ENCODE measurements at regions not wholly inside any gene's neighbourhood (a gene's known extent, or its start where the extent isn't known, plus 50 kb on each side); places are given as distances from the start of the nearest gene placed in this dataset.

- Histone ChIP-seq H3K27ac (ENCODE audit: low read length) (no peak overlapping the region), H3K4me3 (ENCODE audit: low read length) (no peak overlapping the region), H3K9me3 (ENCODE audit: insufficient read depth, low read depth, low read length) (no peaks in the 10 kb centered on the region), H3K4me1 (ENCODE audit: insufficient read depth, low read length) (no peaks in the 10 kb centered on the region), H3K9ac (ENCODE audit: low read depth, low read length) (no peak overlapping the region), H3K27me3 (ENCODE audit: insufficient read depth, low read length) (no peaks in the 10 kb centered on the region; the same call in 1 of the 2 replicates), H3K36me3 (ENCODE audit: insufficient read depth, low read depth, low read length) (no peaks in the 10 kb centered on the region)
Measured at GRCh38 chr20:57884956-57885355, 175.1 kb upstream of the PMEPA1 start.

- no peaks in the 10 kb centered on the region for H3K9me3 ChIP-seq (ENCODE audit: insufficient read depth, low read depth, low read length)
- H3K4me3 ChIP-seq (ENCODE audit: low read length), result no peak overlapping the region
- H3K4me1 ChIP-seq (ENCODE audit: insufficient read depth, low read length), result no peaks in the 10 kb centered on the region
- H3K27ac ChIP-seq (ENCODE audit: low read length), result no peak overlapping the region
- no peaks in the 10 kb centered on the region; the same call in 1 of the 2 replicates for H3K27me3 ChIP-seq (ENCODE audit: insufficient read depth, low read length)
- no peaks in the 10 kb centered on the region for H3K36me3 ChIP-seq (ENCODE audit: insufficient read depth, low read depth, low read length)
- no peak overlapping the region for H3K9ac ChIP-seq (ENCODE audit: low read depth, low read length)
Measured at GRCh38 chr20:57883761-57884160, 173.9 kb upstream of the PMEPA1 start.

GRCh38 chr20:57883224-57883623 lies 173.4 kb upstream of the PMEPA1 start:
- no peak overlapping the region for H3K27ac ChIP-seq (ENCODE audit: low read length)
- no peak overlapping the region for H3K4me3 ChIP-seq (ENCODE audit: low read length)

GRCh38 chr20:57882451-57883161 lies 172.8 kb upstream of the PMEPA1 start:
- Histone ChIP-seq H3K36me3 (ENCODE audit: insufficient read depth, low read depth, low read length) (no peaks in the 10 kb centered on the region), H3K4me1 (ENCODE audit: insufficient read depth, low read length) (no peaks in the 10 kb centered on the region), H3K9ac (ENCODE audit: low read depth, low read length) (no peak overlapping the region), H3K4me3 (ENCODE audit: low read length) (no peak overlapping the region), H3K27me3 (ENCODE audit: insufficient read depth, low read length) (peaks cover under 1% of the 10 kb centered on the region; the same call in 1 of the 2 replicates), H3K27ac (ENCODE audit: low read length) (no peak overlapping the region), H3K9me3 (ENCODE audit: insufficient read depth, low read depth, low read length) (no peaks in the 10 kb centered on the region)

More at GRCh38 chr20:57883224-57883623, 173.4 kb upstream of the PMEPA1 start:
- Histone ChIP-seq H3K27me3 (ENCODE audit: insufficient read depth, low read length) (no peaks in the 10 kb centered on the region; the same call in 1 of the 2 replicates), H3K36me3 (ENCODE audit: insufficient read depth, low read depth, low read length) (no peaks in the 10 kb centered on the region), H3K9ac (ENCODE audit: low read depth, low read length) (no peak overlapping the region), H3K9me3 (ENCODE audit: insufficient read depth, low read depth, low read length) (no peaks in the 10 kb centered on the region), H3K4me1 (ENCODE audit: insufficient read depth, low read length) (no peaks in the 10 kb centered on the region)

- H3K9ac ChIP-seq (ENCODE audit: low read depth, low read length), result no peak overlapping the region
- H3K27me3 ChIP-seq (ENCODE audit: insufficient read depth, low read length), result peaks cover 5% of the 10 kb centered on the region; the same call in 1 of the 2 replicates
- H3K9me3 ChIP-seq (ENCODE audit: insufficient read depth, low read depth, low read length), result no peaks in the 10 kb centered on the region
- no peaks in the 10 kb centered on the region for H3K4me1 ChIP-seq (ENCODE audit: insufficient read depth, low read length)
- no peak overlapping the region for H3K27ac ChIP-seq (ENCODE audit: low read length)
- no peaks in the 10 kb centered on the region for H3K36me3 ChIP-seq (ENCODE audit: insufficient read depth, low read depth, low read length)
- H3K4me3 ChIP-seq (ENCODE audit: low read length), result no peak overlapping the region
Measured at GRCh38 chr20:57881466-57882385, 171.9 kb upstream of the PMEPA1 start.

- H3K4me3 ChIP-seq (ENCODE audit: low read length), result no peak overlapping the region
- no peaks in the 10 kb centered on the region for H3K9me3 ChIP-seq (ENCODE audit: insufficient read depth, low read depth, low read length)
- H3K27me3 ChIP-seq (ENCODE audit: insufficient read depth, low read length), result peaks cover 5% of the 10 kb centered on the region; the same call in 1 of the 2 replicates
- H3K27ac ChIP-seq (ENCODE audit: low read length), result no peak overlapping the region
- H3K4me1 ChIP-seq (ENCODE audit: insufficient read depth, low read length), result no peaks in the 10 kb centered on the region
- no peak overlapping the region for H3K9ac ChIP-seq (ENCODE audit: low read depth, low read length)
- H3K36me3 ChIP-seq (ENCODE audit: insufficient read depth, low read depth, low read length), result no peaks in the 10 kb centered on the region
Measured at GRCh38 chr20:57880571-57880892, 170.7 kb upstream of the PMEPA1 start.

- Histone ChIP-seq H3K9ac (ENCODE audit: low read depth, low read length) (no peak overlapping the region), H3K27ac (ENCODE audit: low read length) (no peak overlapping the region), H3K4me1 (ENCODE audit: insufficient read depth, low read length) (no peaks in the 10 kb centered on the region), H3K4me3 (ENCODE audit: low read length) (no peak overlapping the region), H3K9me3 (ENCODE audit: insufficient read depth, low read depth, low read length) (no peaks in the 10 kb centered on the region), H3K27me3 (ENCODE audit: insufficient read depth, low read length) (peaks cover 5% of the 10 kb centered on the region; the same call in 1 of the 2 replicates), H3K36me3 (ENCODE audit: insufficient read depth, low read depth, low read length) (no peaks in the 10 kb centered on the region)
Measured at GRCh38 chr20:57879779-57880570, 170.2 kb upstream of the PMEPA1 start.

GRCh38 chr20:57879437-57879778 lies 169.6 kb upstream of the PMEPA1 start:
- Histone ChIP-seq H3K9me3 (ENCODE audit: insufficient read depth, low read depth, low read length) (no peaks in the 10 kb centered on the region), H3K4me3 (ENCODE audit: low read length) (no peak overlapping the region), H3K36me3 (ENCODE audit: insufficient read depth, low read depth, low read length) (no peaks in the 10 kb centered on the region), H3K27ac (ENCODE audit: low read length) (no peak overlapping the region), H3K9ac (ENCODE audit: low read depth, low read length) (no peak overlapping the region), H3K27me3 (ENCODE audit: insufficient read depth, low read length) (peaks cover 5% of the 10 kb centered on the region; the same call in 1 of the 2 replicates), H3K4me1 (ENCODE audit: insufficient read depth, low read length) (no peaks in the 10 kb centered on the region)

- Histone ChIP-seq H3K4me1 (ENCODE audit: insufficient read depth, low read length) (no peaks in the 10 kb centered on the region), H3K9me3 (ENCODE audit: insufficient read depth, low read depth, low read length) (no peaks in the 10 kb centered on the region), H3K9ac (ENCODE audit: low read depth, low read length) (no peak overlapping the region), H3K27me3 (ENCODE audit: insufficient read depth, low read length) (peaks cover 5% of the 10 kb centered on the region; the same call in 1 of the 2 replicates), H3K36me3 (ENCODE audit: insufficient read depth, low read depth, low read length) (no peaks in the 10 kb centered on the region), H3K27ac (ENCODE audit: low read length) (no peak overlapping the region), H3K4me3 (ENCODE audit: low read length) (no peak overlapping the region)
Measured at GRCh38 chr20:57878786-57879424, 169.1 kb upstream of the PMEPA1 start.

- Histone ChIP-seq H3K4me1 (ENCODE audit: insufficient read depth, low read length) (no peaks in the 10 kb centered on the region), H3K27ac (ENCODE audit: low read length) (no peak overlapping the region), H3K9ac (ENCODE audit: low read depth, low read length) (no peak overlapping the region), H3K27me3 (ENCODE audit: insufficient read depth, low read length) (peaks cover 5% of the 10 kb centered on the region; the same call in 1 of the 2 replicates), H3K9me3 (ENCODE audit: insufficient read depth, low read depth, low read length) (no peaks in the 10 kb centered on the region), H3K4me3 (ENCODE audit: low read length) (no peak overlapping the region), H3K36me3 (ENCODE audit: insufficient read depth, low read depth, low read length) (no peaks in the 10 kb centered on the region)
Measured at GRCh38 chr20:57877995-57878394, 168.2 kb upstream of the PMEPA1 start.

Measured in iPS-20b (cell line).